DND-41 (cell line): ENCODE measurements at regions not wholly inside any gene's neighbourhood (a gene's known extent, or its start where the extent isn't known, plus 50 kb on each side); places are given as distances from the start of the nearest gene placed in this dataset.

Experiments used
- EZH2 ChIP-seq: IDR thresholded peaks from 3 replicates; pipeline ENCODE4 v1.6.1; 2012; ENCODE audit warnings: borderline replicate concordance, low read depth, mild to moderate bottlenecking, moderate library complexity, low read length, inconsistent platforms; ENCODE audit not compliant: severe bottlenecking
- TF ChIP-seq, protein P1 (sequence below): IDR thresholded peaks from 2 replicates; pipeline ENCODE4 v1.5.1; 2012; ENCODE audit warnings: borderline replicate concordance, low read length, moderate library complexity, mild to moderate bottlenecking; ENCODE audit not compliant: poor library complexity, severe bottlenecking; ENCODE audit errors: extremely low read depth

DNA sequence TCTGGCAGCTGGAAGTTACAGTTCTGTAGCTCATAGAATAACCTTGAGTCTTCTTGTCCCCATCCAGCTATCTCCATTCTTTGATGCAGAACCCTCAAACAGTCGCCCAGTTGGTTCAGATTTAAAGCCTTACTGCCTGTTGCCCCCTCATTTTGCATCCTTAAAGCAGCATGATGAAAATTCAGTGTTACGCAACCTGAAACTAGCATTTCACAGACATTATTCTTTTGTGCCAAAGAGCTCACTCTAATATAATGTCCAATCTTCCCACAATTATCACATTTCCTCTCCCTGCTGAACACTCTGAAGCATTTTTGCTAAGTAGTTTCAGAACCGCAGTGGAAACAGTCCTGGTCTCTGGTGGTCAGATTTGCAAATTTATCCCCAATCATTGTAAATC is 318.0 kb downstream of the PSAT1 start:
- TF ChIP-seq, protein P1, sequence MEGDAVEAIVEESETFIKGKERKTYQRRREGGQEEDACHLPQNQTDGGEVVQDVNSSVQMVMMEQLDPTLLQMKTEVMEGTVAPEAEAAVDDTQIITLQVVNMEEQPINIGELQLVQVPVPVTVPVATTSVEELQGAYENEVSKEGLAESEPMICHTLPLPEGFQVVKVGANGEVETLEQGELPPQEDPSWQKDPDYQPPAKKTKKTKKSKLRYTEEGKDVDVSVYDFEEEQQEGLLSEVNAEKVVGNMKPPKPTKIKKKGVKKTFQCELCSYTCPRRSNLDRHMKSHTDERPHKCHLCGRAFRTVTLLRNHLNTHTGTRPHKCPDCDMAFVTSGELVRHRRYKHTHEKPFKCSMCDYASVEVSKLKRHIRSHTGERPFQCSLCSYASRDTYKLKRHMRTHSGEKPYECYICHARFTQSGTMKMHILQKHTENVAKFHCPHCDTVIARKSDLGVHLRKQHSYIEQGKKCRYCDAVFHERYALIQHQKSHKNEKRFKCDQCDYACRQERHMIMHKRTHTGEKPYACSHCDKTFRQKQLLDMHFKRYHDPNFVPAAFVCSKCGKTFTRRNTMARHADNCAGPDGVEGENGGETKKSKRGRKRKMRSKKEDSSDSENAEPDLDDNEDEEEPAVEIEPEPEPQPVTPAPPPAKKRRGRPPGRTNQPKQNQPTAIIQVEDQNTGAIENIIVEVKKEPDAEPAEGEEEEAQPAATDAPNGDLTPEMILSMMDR, result no peak
- TF ChIP-seq EZH2, result no peak
